Stimulated activated CD8-positive, alpha-beta memory T cell treated with anti-CD3 and anti-CD28 coated beads, Interleukin-15, amount 100 ng/mL, for 4 hours (primary cell): ENCODE measurements at regions not wholly inside any gene's neighbourhood (a gene's known extent, or its start where the extent isn't known, plus 50 kb on each side); places are given as distances from the start of the nearest gene placed in this dataset.
"Not testable (repeated sequence)": the region's sequence is repeated elsewhere in the genome, so short reads cannot be mapped to it uniquely, and the experiment has no call there.

Experiments
- DNase-seq, 2 donors: peaks; one replicate each; pipeline ENCODE4 v3.0.0-alpha.2; 2020; ENCODE audit warnings: low read depth in 2 of 2

- DNase-seq: not testable (repeated sequence)
These were observed 68.6 kb upstream of the IZUMO1R start for GRCh38 chr11:94235772-94236171.

DNA sequence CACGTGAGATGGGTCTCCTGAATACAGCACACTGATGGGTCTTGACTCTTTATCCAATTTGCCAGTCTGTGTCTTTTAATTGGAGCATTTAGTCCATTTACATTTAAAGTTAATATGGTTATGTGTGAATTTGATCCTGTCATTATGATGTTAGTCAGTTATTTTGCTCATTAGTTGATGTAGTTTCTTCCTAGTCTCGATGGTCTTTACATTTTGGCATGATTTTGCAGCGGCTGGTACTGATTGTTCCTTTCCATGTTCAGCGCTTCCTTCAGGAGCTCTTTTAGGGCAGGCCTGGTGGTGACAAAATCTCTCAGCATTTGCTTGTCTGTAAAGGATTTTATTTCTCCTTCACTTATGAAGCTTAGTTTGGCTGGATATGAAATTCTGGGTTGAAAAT, 68.0 kb upstream of the IZUMO1R start:
- DNase-seq: not testable (repeated sequence)

DNA sequence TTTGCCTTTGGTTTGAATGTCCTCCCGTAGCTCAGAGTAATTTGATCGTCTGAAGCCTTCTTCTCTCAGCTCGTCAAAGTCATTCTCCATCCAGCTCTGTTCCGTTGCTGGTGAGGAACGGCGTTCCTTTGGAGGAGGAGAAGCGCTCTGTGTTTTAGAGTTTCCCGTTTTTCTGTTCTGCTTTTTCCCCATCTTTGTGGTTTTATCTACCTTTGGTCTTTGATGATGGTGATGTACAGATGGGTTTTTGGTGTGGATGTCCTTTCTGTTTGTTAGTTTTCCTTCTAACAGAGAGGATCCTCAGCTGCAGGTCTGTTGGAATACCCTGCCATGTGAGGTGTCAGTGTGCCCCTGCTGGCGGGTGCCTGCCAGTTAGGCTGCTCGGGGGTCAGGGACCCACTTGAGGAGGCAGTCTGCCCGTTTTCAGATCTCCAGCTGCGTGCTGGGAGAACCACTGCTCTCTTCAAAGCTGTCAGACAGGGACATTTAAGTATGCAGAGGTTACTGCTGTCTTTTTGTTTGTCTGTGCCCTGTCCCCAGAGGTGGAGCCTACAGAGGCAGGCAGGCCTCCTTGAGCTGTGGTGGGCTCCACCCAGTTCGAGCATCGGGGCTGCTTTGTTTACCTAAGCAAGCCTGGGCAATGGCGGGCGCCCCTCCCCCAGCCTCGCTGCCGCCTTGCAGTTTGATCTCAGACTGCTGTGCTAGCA, 66.8 kb upstream of the IZUMO1R start:
- DNase-seq: peak in 1 of 2 donors; percentile 8

DNA sequence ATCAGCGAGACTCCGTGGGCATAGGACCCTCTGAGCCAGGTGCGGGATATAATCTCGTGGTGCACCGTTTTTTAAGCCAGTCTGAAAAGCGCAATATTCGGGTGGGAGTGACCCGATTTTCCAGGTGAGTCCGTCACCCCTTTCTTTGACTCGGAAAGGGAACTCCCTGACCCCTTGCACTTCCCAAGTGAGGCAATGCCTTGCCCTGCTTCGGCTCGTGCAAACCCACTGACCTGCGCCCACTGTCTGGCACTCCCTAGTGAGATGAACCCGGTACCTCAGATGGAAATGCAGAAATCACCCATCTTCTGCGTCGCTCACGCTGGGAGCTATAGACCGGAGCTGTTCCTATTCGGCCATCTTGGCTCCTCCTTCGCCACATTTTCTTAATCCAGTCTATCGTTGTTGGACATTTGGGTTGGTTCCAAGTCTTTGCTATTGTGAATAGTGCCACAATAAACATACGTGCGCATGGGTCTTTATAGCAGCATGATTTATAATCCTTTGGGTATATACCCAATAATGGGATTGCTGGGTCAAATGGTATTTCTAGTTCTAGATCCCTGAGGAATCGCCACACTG, 66.1 kb upstream of the IZUMO1R start:
- DNase-seq: peak in 1 of 2 donors; percentile 19

DNA sequence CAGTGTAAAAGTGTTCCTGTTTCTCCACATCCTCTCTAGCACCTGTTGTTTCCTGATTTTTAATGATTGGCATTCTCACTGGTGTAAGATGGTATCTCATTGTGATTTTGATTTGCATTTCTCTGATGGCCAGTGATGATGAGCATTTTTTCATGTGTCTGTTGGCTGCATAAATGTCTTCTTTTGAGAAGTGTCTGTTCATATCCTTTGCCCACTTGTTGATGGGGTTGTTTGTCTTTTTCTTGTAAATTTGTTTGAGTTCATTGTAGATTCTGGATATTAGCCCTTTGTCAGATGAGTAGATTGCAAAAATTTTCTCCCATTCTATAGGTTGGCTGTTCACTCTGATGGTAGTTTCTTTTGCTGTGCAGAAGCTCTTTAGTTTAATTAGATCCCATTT, 65.6 kb upstream of the IZUMO1R start:
- DNase-seq: not testable (repeated sequence)

GRCh38 chr11:94241896-94242295, 62.5 kb upstream of the IZUMO1R start:
- no peak for DNase-seq

- no peak for DNase-seq
These were observed 60.5 kb upstream of the IZUMO1R start for GRCh38 chr11:94243571-94244515.

DNA sequence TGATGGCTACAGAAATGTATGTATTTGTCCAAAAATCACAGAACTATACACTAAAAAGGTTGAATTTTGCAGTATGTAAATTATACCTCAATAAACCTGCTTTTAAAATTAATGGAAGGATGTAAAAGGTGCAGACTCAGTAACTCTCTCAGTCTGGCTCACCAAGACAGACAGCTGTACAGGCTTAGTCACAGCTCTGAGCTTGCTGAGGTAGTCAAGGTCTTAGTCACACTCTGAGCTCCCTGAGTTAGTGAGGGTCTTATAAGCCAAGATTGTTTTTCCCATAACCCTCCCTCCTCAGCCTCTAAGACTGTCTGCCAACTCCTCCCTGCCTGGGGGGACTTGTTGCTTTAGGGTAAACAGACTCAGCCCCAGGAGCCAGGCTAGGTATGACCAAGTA, 59.3 kb upstream of the IZUMO1R start:
- no peak for DNase-seq

- not testable (repeated sequence) for DNase-seq
These were observed 56.1 kb upstream of the IZUMO1R start for GRCh38 chr11:94248301-94248700.

DNA sequence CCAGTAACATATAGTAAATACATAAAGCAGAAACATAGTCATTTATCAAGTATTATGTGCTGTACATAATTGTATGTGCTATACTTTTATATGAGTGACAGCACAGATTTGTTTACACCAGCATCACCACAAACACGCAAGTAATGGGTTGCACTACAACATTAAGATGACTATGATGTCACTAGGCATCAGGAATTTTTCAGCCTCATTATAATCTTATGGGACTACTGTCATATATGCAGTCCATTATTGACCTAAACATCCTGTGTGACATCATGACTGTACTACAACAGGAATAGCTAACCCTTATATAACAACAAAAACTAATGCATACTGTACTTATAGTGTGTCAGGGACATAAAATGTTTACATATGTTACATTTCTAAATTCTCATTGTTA, 50.2 kb upstream of the IZUMO1R start:
- DNase-seq: no peak
